EH (cell line): ENCODE measurements at regions not wholly inside any gene's neighbourhood (a gene's known extent, or its start where the extent isn't known, plus 50 kb on each side); places are given as distances from the start of the nearest gene placed in this dataset.

Experiments used
- DNase-seq: peaks from one replicate; pipeline ENCODE4 v3.0.0-alpha.2; 2015; ENCODE audit warnings: low read depth

GRCh38 chr10:120641695-120642094 is 184.7 kb downstream of the PLPP4 start:
- no peak for DNase-seq

DNA sequence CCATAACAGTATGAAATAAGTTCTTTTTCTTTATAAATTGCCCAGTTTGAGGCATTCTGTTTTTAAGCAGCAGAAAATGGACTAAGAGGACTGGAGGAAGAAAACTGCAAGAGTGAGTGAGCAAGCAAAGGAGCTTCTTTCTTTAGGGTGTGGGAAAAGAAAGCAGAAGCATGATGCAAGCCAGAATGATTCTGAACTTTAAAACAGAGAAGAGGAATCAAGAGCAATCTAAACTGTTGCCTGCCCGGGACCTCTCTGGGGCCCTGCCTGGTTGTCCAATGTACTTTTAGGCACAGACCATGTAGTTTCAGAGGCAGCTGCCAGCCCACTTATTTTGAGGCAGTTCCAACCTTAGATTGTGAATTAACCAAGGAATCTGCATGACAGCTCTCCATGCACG is 186.3 kb downstream of the PLPP4 start:
- no peak for DNase-seq

- DNase-seq, result no peak
These were observed 187.8 kb downstream of the PLPP4 start for GRCh38 chr10:120644556-120645410.

- DNase-seq, result no peak
These were observed 189.2 kb downstream of the PLPP4 start for GRCh38 chr10:120646159-120646732.

- DNase-seq, result no peak
These were observed 189.9 kb downstream of the PLPP4 start for GRCh38 chr10:120646738-120647456.

- no peak for DNase-seq
These were observed 193.8 kb downstream of the PLPP4 start for GRCh38 chr10:120650705-120651399.

DNA sequence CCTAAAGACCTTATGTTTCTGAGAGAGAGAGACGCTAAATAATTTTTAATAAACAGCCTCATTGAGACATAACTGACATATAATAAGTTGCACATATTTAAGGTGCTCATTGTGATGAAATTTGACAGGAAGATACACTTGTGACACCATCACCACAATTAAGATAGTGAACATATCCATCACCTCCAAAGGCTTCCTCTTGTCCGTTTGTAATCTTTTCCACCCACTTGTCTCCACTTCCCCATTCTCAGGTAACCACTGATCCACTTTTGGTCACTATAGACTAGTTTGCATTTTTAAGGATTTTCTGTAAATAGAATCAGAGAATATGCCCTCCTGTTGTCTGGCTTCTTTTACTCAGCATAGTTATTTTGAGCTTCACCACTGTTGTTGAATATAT is 195.1 kb upstream of the WDR11 start:
- no peak for DNase-seq

GRCh38 chr10:120657371-120657770 is 193.8 kb upstream of the WDR11 start:
- peak; percentile 7 for DNase-seq

- DNase-seq, result no peak
These were observed 191.9 kb upstream of the WDR11 start for GRCh38 chr10:120658943-120659885.

- DNase-seq, result no peak
These were observed 184.9 kb upstream of the WDR11 start for GRCh38 chr10:120666308-120666707.

DNA sequence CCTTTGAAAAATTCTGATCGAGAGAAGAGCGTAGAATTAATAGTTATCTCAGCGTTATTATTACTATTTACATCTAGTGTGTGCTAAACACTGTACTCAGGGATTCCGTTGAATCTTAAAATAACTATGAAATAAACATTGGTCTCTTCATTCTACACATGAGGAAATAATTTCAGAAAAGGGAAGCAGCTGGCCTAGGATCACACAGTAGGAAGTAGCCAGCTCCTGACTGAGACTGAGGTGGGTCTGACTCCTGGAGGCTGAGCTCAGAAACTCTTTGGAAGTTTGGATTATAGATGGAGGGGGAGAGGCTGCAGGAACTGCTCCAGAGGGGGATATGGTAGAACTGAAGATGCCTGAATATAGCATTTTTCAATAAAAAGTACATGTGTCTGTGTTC is 183.9 kb upstream of the WDR11 start:
- no peak for DNase-seq

GRCh38 chr10:120671491-120671890 is 179.7 kb upstream of the WDR11 start:
- no peak for DNase-seq

DNA sequence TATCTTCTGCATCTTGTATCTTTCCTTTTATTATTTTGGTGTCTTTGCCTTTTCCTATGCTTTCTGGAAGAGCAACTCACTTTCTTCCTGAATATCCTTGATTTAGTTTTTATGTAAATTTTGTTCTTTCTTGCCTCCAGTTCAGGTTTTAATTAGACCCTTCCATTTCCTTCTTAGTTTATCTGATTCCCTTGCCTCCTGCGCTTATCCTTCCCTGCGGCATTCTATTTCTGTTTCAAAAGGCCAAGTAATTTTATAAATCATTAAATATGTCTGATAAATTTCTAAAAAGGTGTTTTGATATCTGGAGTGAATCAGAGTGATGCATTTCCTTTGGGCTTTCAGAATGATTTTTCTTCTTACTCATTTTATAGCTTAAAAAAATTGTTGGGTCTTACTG is 167.7 kb upstream of the WDR11 start:
- DNase-seq, result no peak

DNA sequence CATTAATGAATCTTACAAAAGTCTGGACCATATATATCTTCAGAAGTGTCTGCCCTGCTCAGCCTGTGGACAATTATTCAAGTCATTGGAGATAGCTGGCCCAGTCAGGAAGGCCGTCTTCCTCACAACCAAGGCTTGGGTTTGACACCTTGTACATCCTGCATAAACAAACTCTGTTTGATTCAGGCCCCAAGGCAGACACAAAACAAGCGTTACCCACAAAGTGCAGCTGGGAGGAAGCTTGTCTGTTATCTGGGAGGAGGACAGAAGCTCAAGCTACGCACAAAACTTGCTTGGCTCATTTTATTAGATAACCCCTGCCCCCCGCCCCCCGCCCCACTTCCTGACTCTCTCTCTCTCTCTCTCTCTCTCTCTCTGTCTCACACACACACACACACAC is 166.9 kb upstream of the WDR11 start:
- no peak for DNase-seq

DNA sequence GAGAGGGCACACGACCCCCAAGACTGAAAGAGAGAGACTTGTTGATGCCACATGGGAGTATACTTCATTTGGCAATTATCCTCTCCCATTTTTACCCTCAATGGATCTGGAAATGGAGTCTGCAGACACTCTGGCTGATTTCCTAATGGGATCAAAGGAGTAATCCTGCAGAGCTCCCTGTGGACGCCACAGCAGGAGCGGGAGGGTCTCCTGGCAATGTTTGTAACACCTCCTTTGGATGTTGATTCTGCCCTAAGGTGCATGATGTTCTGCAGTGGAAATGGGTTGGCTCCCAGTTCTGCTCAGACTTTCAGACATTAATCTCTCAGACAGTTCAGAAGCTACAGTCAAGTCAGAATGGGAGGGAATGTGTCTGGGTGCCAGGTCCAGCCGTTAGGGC is 166.0 kb upstream of the WDR11 start:
- no peak for DNase-seq

GRCh38 chr10:120688928-120689327 is 162.2 kb upstream of the WDR11 start:
- peak; percentile 6 for DNase-seq

DNA sequence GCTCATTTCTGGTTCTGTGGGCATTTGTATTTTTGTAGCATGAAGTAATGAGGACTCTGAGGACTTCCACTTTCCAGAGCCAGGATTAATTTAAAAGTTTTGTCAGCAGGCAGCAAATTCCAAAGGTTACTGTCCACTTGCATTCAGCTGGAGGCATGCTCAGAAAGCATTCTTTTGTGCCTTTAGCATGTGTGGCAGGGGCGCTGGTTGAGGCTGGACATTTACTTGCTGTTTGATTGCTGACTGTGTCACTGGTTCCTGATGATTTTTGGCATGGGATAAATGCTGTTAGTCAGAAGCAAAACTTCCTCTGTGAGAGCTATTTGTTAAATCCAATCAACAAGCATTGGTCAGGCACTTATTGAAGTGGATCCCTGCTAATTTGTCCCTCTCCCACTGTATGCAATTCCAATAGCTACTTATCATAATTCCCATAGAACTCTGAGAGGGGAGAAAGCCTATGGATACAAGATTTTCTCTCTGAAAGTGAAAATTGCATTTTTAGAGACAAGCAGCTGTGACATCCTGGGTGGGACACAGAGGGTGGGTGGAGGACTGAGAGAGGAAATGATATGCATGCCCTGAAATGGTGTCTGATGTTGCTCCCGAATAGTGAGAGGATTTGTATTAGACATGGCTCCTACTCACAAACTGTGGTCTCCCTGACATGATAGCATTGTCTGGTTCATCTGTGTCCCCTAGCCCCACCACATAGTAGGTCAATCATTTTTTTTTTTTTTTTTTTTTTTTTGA is 161.2 kb upstream of the WDR11 start:
- DNase-seq, result peak; percentile 16

- no peak for DNase-seq
These were observed 159.5 kb upstream of the WDR11 start for GRCh38 chr10:120691625-120692024.

GRCh38 chr10:120700426-120700825 is 150.7 kb upstream of the WDR11 start:
- no peak for DNase-seq

GRCh38 chr10:120701381-120701780 is 149.8 kb upstream of the WDR11 start:
- DNase-seq, result no peak

DNA sequence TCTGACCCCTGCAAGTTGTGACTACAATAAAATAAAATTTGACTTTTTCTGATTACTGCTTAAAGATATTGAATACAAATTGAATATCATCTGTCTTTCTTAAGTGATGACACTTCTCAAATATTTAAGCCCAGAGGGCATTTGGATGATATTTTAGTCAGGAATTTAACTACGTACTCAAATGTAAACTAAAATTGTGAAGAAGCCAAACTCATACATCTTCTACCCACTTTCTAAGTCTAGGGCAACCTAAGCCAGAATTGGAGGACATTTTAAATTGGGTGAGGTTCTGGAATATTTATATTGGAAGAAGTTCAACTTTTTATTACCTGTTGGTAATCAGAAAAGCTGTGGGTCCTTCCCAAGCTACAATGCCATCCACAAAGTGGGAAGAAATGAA is 149.1 kb upstream of the WDR11 start:
- peak; percentile 20 for DNase-seq
